Chondrocyte (in vitro differentiated cells): ENCODE measurements at regions not wholly inside any gene's neighbourhood (a gene's known extent, or its start where the extent isn't known, plus 50 kb on each side); places are given as distances from the start of the nearest gene placed in this dataset.

ENCODE experiments used
- DNase-seq: peaks from one replicate; pipeline ENCODE4 v3.0.0; 2021; ENCODE audit warnings: mixed read lengths, low spot score
- H3K27ac Mint-ChIP-seq: one replicate; pipeline ENCODE4 v1.8.0; 2021; ENCODE audit warnings: mild to moderate bottlenecking, moderate library complexity, mixed read lengths; ENCODE audit not compliant: unreplicated experiment
- H3K27me3 Mint-ChIP-seq: 2 replicates; pipeline ENCODE4 v1.8.0; 2021; ENCODE audit warnings: low read depth, mixed read lengths
- H3K36me3 Mint-ChIP-seq: 2 replicates; pipeline ENCODE4 v1.8.0; 2021; ENCODE audit warnings: low read depth, mixed read lengths
- H3K4me1 Mint-ChIP-seq: 2 replicates; pipeline ENCODE4 v1.8.0; 2021; ENCODE audit warnings: low read depth, mild to moderate bottlenecking, mixed read lengths
- H3K4me3 Mint-ChIP-seq: one replicate; pipeline ENCODE4 v1.8.0; 2021; ENCODE audit warnings: mild to moderate bottlenecking, moderate library complexity, mixed read lengths; ENCODE audit not compliant: unreplicated experiment
- H3K9me3 Mint-ChIP-seq: 2 replicates; pipeline ENCODE4 v1.8.0; 2021; ENCODE audit warnings: low read depth, mixed read lengths
- CTCF ChIP-seq: fragments of 200-600 bp; sonication (generic); IDR thresholded peaks from 2 replicates; pipeline ENCODE4 v1.5.0; 2021; ENCODE audit warnings: antibody characterized with exemption, mild to moderate bottlenecking, moderate library complexity

- peaks cover 2% of the 10 kb centered on the region for H3K27me3 Mint-ChIP-seq
- no peak overlapping the region for H3K4me3 Mint-ChIP-seq
- TF ChIP-seq CTCF: no peak
- no peak overlapping the region for H3K27ac Mint-ChIP-seq
- H3K36me3 Mint-ChIP-seq: peaks cover 4% of the 10 kb centered on the region
- no peak for DNase-seq
- peaks cover 5% of the 10 kb centered on the region for H3K4me1 Mint-ChIP-seq
- H3K9me3 Mint-ChIP-seq: peaks cover 10% of the 10 kb centered on the region
Measured at GRCh38 chr2:187075199-187075635, 226.2 kb upstream of the ZSWIM2 start.

GRCh38 chr2:187058198-187058597, 209.2 kb upstream of the ZSWIM2 start:
- Mint-ChIP-seq H3K9me3 (peaks cover 5% of the 10 kb centered on the region), H3K27ac (no peak overlapping the region), H3K4me1 (no peaks in the 10 kb centered on the region), H3K36me3 (peaks cover 4% of the 10 kb centered on the region), H3K4me3 (no peak overlapping the region), H3K27me3 (no peaks in the 10 kb centered on the region)
- no peak for TF ChIP-seq CTCF
- DNase-seq: no peak

- H3K27me3 Mint-ChIP-seq: no peaks in the 10 kb centered on the region
- H3K4me3 Mint-ChIP-seq: no peak overlapping the region
- H3K9me3 Mint-ChIP-seq: peaks cover 11% of the 10 kb centered on the region
- H3K27ac Mint-ChIP-seq: no peak overlapping the region
- no peak for DNase-seq
- H3K4me1 Mint-ChIP-seq: peaks cover 6% of the 10 kb centered on the region
- H3K36me3 Mint-ChIP-seq: peaks cover 9% of the 10 kb centered on the region
- TF ChIP-seq CTCF: no peak
Measured at GRCh38 chr2:187057466-187057865, 208.5 kb upstream of the ZSWIM2 start.

GRCh38 chr2:187056416-187057334, 207.7 kb upstream of the ZSWIM2 start:
- no peak for TF ChIP-seq CTCF
- Mint-ChIP-seq H3K9me3 (peaks cover 15% of the 10 kb centered on the region), H3K4me1 (peaks cover 13% of the 10 kb centered on the region), H3K36me3 (peaks cover 11% of the 10 kb centered on the region), H3K4me3 (no peak overlapping the region), H3K27ac (no peak overlapping the region), H3K27me3 (no peaks in the 10 kb centered on the region)
- DNase-seq: no peak

GRCh38 chr2:187055463-187055862, 206.5 kb upstream of the ZSWIM2 start:
- Mint-ChIP-seq H3K4me3 (no peak overlapping the region), H3K9me3 (peaks cover 22% of the 10 kb centered on the region), H3K27me3 (no peaks in the 10 kb centered on the region), H3K4me1 (peaks cover 13% of the 10 kb centered on the region), H3K36me3 (peaks cover 11% of the 10 kb centered on the region), H3K27ac (no peak overlapping the region)
- DNase-seq: no peak
- TF ChIP-seq CTCF: no peak
